PC-9 (cell line): ENCODE measurements at regions not wholly inside any gene's neighbourhood (a gene's known extent, or its start where the extent isn't known, plus 50 kb on each side); places are given as distances from the start of the nearest gene placed in this dataset.

Experiments
- CTCF ChIP-seq: fragments of 200-600 bp; sonication (generic); conservative IDR thresholded peaks from 2 replicates; pipeline ENCODE4 v1.6.1; 2017; ENCODE audit warnings: mixed run types, antibody characterized with exemption, mild to moderate bottlenecking, moderate library complexity
- EZH2 ChIP-seq: fragments of 200-600 bp; sonication (generic); IDR thresholded peaks from 2 replicates; pipeline ENCODE4 v1.8.0; 2017; ENCODE audit warnings: antibody characterized with exemption, low read depth

GRCh38 chr20:29302979-29303644 is 1954.4 kb upstream of the DEFB115 start:
- TF ChIP-seq CTCF, result no peak
- TF ChIP-seq EZH2, result no peak
